ENCODE measurements at regions not wholly inside any gene's neighbourhood (a gene's known extent, or its start where the extent isn't known, plus 50 kb on each side); places are given as distances from the start of the nearest gene placed in this dataset.

- TF ChIP-seq CTCF (conservative IDR thresholded peaks at IDR 0.05; ENCODE audit: low read depth, low read length) (no peak), EZH2 (IDR thresholded peaks at IDR 0.05; ENCODE audit: borderline replicate concordance, low read depth, low read length, poor library complexity, severe bottlenecking) (no peak)
Measured at GRCh38 chr3:194268654-194269512, 82.2 kb downstream of the CPN2 start.

Measured in A673 (cell line).